Testis (tissue), 2 donors: ENCODE measurements at regions not wholly inside any gene's neighbourhood (a gene's known extent, or its start where the extent isn't known, plus 50 kb on each side); places are given as distances from the start of the nearest gene placed in this dataset.

ENCODE experiments used
- CTCF ChIP-seq, 3 experiments: fragments of 450-650 bp in 2 of 3; fragments of 200-600 bp in 1 of 3; sonication (generic) in 1 of 3; IDR thresholded peaks; one replicate each; pipeline ENCODE4 v1.5.1; 2016 to 2019; ENCODE audit warnings: antibody characterized with exemption in 3 of 3, mild to moderate bottlenecking in 2 of 3, moderate library complexity in 1 of 3
- POLR2A ChIP-seq: fragments of 450-650 bp; IDR thresholded peaks from one replicate; pipeline ENCODE4 v1.6.1; 2017; ENCODE audit warnings: antibody characterized with exemption, mild to moderate bottlenecking, moderate library complexity

GRCh38 chr13:61765181-61765742 is 349.6 kb upstream of the PCDH20 start:
- TF ChIP-seq POLR2A, result no peak
- TF ChIP-seq CTCF (IDR thresholded peaks at IDR 0.05), result no peak
